K562 (cell line): ENCODE measurements at regions not wholly inside any gene's neighbourhood (a gene's known extent, or its start where the extent isn't known, plus 50 kb on each side); places are given as distances from the start of the nearest gene placed in this dataset.

Experiments
- ATAC-seq: fragments of 200-7000 bp; cut with Tn5 transposase; 3 replicates; pipeline ENCODE4 v1.9.1; 2020; ENCODE audit warnings: moderate library complexity
- BruUV-seq: library from RNA; stranded (reverse); fragments of 400-500 nt; replicated peaks from 2 replicates; lab custom pipeline; 2021; lab: Mats Ljungman, UMichigan
- CTCF ChIA-PET: fragments of 300-600 bp; formaldehyde crosslinking; extraction: SDS; loops from one replicate; lab custom pipeline; 2021; ENCODE audit warnings: low intra/inter-chr PET ratio; lab: Yijun Ruan, JAX
- POLR2A ChIA-PET: fragments of 300-600, 350-650 bp; sonication (Branson Sonifier 250); formaldehyde crosslinking; extraction: SDS; loops from one replicate; lab custom pipeline; 2021; ENCODE audit warnings: antibody characterized with exemption, inconsistent platforms; lab: Yijun Ruan, JAX
- DNase-seq, 4 experiments: peaks; one replicate each; pipeline versions ENCODE4 v3.0.0 to v3.0.0-alpha.2; 2011 to 2018; ENCODE audit warnings: low spot score in 3 of 4, mixed read lengths in 3 of 4; ENCODE audit errors: extremely low read depth in 1 of 4
- FAIRE-seq: peaks from 2 replicates; lab custom pipeline; 2011; peaks lifted over from hg19 to GRCh38; lab: Jason Lieb, UNC
- H2AFZ ChIP-seq: 2 replicates; pipeline ENCODE4 v1.6.0; 2011; ENCODE audit warnings: low read depth, low read length, control low read depth, inconsistent platforms
- H3K27ac ChIP-seq: fragments of 200-600 bp; 3 replicates; pipeline ENCODE4 v1.8.0; 2011; ENCODE audit warnings: low read depth, mild to moderate bottlenecking, control low read depth, inconsistent platforms, low read length, moderate library complexity, mixed read lengths; ENCODE audit errors: extremely low read depth
- H3K27me3 ChIP-seq, 2 experiments: fragments of 300-600 bp in 1 of 2; 2 replicates in 1 of 2; 3 replicates in 1 of 2; pipeline versions ENCODE4 v1.6.0 to v1.8.0; 2011; ENCODE audit warnings: inconsistent platforms in 2 of 2, low read length in 2 of 2, mild to moderate bottlenecking in 1 of 2, mixed read lengths in 1 of 2, moderate library complexity in 1 of 2; ENCODE audit not compliant: control insufficient read depth in 2 of 2, insufficient read depth in 2 of 2
- H3K36me3 ChIP-seq: fragments of 300-600 bp; 3 replicates; pipeline ENCODE4 v1.8.0; 2011; ENCODE audit warnings: mild to moderate bottlenecking, low read length, inconsistent platforms; ENCODE audit not compliant: control insufficient read depth, insufficient read depth
- H3K4me1 ChIP-seq, 2 experiments: fragments of 200-600 bp in 1 of 2; replicated peaks in 1 of 2; 2 replicates in 1 of 2; 3 replicates in 1 of 2; pipeline versions ENCODE4 v1.5.1 to v1.8.0; 2011; ENCODE audit warnings: inconsistent platforms in 2 of 2, low read length in 2 of 2, mild to moderate bottlenecking in 1 of 2, mixed read lengths in 1 of 2, moderate library complexity in 1 of 2; ENCODE audit not compliant: control insufficient read depth in 2 of 2, insufficient read depth in 2 of 2
- H3K4me2 ChIP-seq: 2 replicates; pipeline ENCODE4 v1.6.1; 2011; ENCODE audit warnings: low read length, control low read depth, inconsistent platforms, mixed read lengths; ENCODE audit not compliant: insufficient read depth
- H3K4me3 ChIP-seq: fragments of 200-600 bp; sonication (generic), shearing (Covaris generic); 2 replicates; pipeline ENCODE4 v1.5.1; 2016; ENCODE audit warnings: control low read depth, inconsistent platforms
- H3K79me2 ChIP-seq: fragments of 200-600 bp; 3 replicates; pipeline ENCODE4 v1.8.0; 2011; ENCODE audit warnings: low read length, inconsistent platforms; ENCODE audit not compliant: control insufficient read depth, insufficient read depth
- H3K9ac ChIP-seq, 2 experiments: 2 replicates each; pipeline versions ENCODE4 v1.6.0 to v1.6.1; 2011; ENCODE audit warnings: low read depth in 2 of 2, low read length in 2 of 2, control low read depth in 1 of 2, inconsistent platforms in 1 of 2, mild to moderate bottlenecking in 1 of 2, mixed read lengths in 1 of 2; ENCODE audit not compliant: insufficient read depth in 1 of 2
- H3K9me1 ChIP-seq: one replicate; pipeline ENCODE4 v1.6.0; 2011; ENCODE audit warnings: inconsistent platforms, mild to moderate bottlenecking, low read length, moderate library complexity; ENCODE audit not compliant: control insufficient read depth, insufficient read depth
- H3K9me3 ChIP-seq: replicated peaks from 2 replicates; pipeline ENCODE4 v1.5.1; 2011; ENCODE audit warnings: low read depth, low read length, inconsistent platforms; ENCODE audit not compliant: control insufficient read depth, insufficient read depth
- H4K20me1 ChIP-seq: replicated peaks from 2 replicates; pipeline ENCODE4 v1.6.1; 2011; ENCODE audit warnings: low read length, inconsistent platforms, mixed read lengths; ENCODE audit not compliant: control insufficient read depth, insufficient read depth
- CAMTA2 ChIP-seq: fragments of 250-450 bp; sonication (Bioruptor Pico); conservative IDR thresholded peaks from 2 replicates; pipeline ENCODE4 v1.5.1; 2022
- PHB ChIP-seq: fragments of 250-450 bp; sonication (Bioruptor Pico); IDR thresholded peaks from 2 replicates; pipeline ENCODE4 v1.5.0; 2021
- RBM14 ChIP-seq: fragments of 200-400 bp; formaldehyde crosslinking; IDR thresholded peaks from 2 replicates; pipeline ENCODE4 v1.6.1; 2018; ENCODE audit warnings: low read depth, mild to moderate bottlenecking, low read length, moderate library complexity, borderline replicate concordance; ENCODE audit not compliant: insufficient read depth
- TRIM24 ChIP-seq, 2 experiments: fragments of 450-650 bp; IDR thresholded peaks; 2 replicates each; pipeline ENCODE4 v1.6.1; 2016
- ZC3H4 ChIP-seq: sonication (generic); formaldehyde crosslinking; IDR thresholded peaks from 2 replicates; pipeline ENCODE4 v1.9.0; 2021; ENCODE audit warnings: missing genetic modification reagents, borderline replicate concordance
- ZNF174 ChIP-seq: fragments of 250-450 bp; sonication (Bioruptor Pico); IDR thresholded peaks from 2 replicates; pipeline ENCODE4 v1.4.0; 2020; ENCODE audit warnings: mild to moderate bottlenecking
- WGBS: fragments of 100-300 bp; shearing (Covaris generic); methylation state at CpG from one replicate; pipeline ENCODE4 v1.1.6; 2016; ENCODE audit warnings: low coverage, mixed read lengths; ENCODE audit not compliant: insufficient coverage; ENCODE audit errors: missing lambda C conversion rate; 5-methylcytosine and 5-hydroxymethylcytosine counted together
- in situ Hi-C: fragments of 300-500 bp; cut with MboI; formaldehyde crosslinking; loops from 4 replicates; pipeline ENCODE4 v1.15.0; 2018; ENCODE audit warnings: inconsistent platforms, mixed read lengths
- intact Hi-C: fragments of 100-400 bp; cut with micrococcal nuclease; formaldehyde crosslinking; loops from 2 replicates; pipeline ENCODE4 v1.14.2; 2022
- TF ChIP-seq, protein P1 (sequence below): fragments of 250-450 bp; sonication (Bioruptor Pico); IDR thresholded peaks from 2 replicates; pipeline ENCODE4 v1.5.0; 2020; ENCODE audit warnings: mild to moderate bottlenecking
- TF ChIP-seq, protein P2 (sequence below): fragments of 450-650 bp; IDR thresholded peaks from 2 replicates; pipeline ENCODE4 v1.6.1; 2016; ENCODE audit warnings: borderline replicate concordance
- TF ChIP-seq, protein P3 (sequence below): fragments of 250-450 bp; sonication (Bioruptor Pico); IDR thresholded peaks from 2 replicates; pipeline ENCODE4 v1.5.0; 2021; ENCODE audit warnings: mild to moderate bottlenecking, borderline replicate concordance

DNA sequence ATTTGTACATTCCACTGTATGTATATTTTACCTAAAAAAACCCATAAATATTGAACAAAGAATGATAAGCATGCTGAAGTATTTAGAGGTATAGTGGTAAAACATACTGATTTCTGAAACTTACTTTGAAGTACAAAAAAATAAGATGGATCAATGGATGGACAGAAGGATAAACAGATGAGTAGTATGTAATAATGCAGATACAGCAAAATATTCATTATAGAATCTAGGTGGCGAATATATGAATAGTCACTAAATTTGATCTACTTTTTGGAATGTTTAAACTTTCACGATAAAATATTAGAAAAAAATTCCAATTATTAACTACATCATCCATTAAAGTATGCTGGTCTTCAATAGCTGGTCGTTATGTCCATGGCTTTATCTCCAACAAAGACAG lies 51.9 kb upstream of the GNB4 start (continued):
- TF ChIP-seq, protein P1, sequence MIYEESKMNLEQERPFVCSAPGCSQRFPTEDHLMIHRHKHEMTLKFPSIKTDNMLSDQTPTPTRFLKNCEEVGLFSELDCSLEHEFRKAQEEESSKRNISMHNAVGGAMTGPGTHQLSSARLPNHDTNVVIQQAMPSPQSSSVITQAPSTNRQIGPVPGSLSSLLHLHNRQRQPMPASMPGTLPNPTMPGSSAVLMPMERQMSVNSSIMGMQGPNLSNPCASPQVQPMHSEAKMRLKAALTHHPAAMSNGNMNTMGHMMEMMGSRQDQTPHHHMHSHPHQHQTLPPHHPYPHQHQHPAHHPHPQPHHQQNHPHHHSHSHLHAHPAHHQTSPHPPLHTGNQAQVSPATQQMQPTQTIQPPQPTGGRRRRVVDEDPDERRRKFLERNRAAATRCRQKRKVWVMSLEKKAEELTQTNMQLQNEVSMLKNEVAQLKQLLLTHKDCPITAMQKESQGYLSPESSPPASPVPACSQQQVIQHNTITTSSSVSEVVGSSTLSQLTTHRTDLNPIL = no peak

DNA sequence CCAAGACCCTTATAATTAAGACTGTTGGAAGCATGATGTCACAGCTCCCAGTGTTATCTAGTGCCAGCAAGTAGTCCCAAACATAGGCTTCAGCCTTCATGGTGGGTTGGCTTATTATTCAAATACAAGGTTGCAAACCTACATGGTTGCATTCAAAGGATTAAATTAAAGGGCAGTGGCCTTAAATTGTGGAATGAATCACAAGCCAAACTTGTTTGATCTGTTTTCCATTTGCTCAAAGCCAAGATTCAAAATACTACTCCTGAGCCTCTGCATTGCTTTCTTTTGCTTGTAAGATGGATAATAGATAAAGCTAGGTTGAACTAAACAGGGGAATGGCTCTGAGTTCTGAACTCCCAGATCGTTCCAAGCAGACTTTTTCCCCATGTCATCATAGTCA lies 52.4 kb upstream of the GNB4 start:
- FAIRE-seq (no peak), ATAC-seq (no peak), DNase-seq (no peak)
- H2AFZ ChIP-seq = no peak overlapping the region
- intact Hi-C loops = no loop called here
- H3K36me3 ChIP-seq = no peaks in the 10 kb centered on the region
- TF ChIP-seq TRIM24 (IDR thresholded peaks at IDR 0.05) = no peak
- no peak for TF ChIP-seq ZNF174 (CRISPR knock-in tag)
- no peak for TF ChIP-seq ZC3H4 (CRISPR knock-in tag)
- TF ChIP-seq CAMTA2 (CRISPR knock-in tag) = no peak
- TF ChIP-seq, protein P2, sequence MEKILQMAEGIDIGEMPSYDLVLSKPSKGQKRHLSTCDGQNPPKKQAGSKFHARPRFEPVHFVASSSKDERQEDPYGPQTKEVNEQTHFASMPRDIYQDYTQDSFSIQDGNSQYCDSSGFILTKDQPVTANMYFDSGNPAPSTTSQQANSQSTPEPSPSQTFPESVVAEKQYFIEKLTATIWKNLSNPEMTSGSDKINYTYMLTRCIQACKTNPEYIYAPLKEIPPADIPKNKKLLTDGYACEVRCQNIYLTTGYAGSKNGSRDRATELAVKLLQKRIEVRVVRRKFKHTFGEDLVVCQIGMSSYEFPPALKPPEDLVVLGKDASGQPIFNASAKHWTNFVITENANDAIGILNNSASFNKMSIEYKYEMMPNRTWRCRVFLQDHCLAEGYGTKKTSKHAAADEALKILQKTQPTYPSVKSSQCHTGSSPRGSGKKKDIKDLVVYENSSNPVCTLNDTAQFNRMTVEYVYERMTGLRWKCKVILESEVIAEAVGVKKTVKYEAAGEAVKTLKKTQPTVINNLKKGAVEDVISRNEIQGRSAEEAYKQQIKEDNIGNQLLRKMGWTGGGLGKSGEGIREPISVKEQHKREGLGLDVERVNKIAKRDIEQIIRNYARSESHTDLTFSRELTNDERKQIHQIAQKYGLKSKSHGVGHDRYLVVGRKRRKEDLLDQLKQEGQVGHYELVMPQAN = no peak
- no peak for TF ChIP-seq PHB (CRISPR knock-in tag)
- TF ChIP-seq, protein P3, sequence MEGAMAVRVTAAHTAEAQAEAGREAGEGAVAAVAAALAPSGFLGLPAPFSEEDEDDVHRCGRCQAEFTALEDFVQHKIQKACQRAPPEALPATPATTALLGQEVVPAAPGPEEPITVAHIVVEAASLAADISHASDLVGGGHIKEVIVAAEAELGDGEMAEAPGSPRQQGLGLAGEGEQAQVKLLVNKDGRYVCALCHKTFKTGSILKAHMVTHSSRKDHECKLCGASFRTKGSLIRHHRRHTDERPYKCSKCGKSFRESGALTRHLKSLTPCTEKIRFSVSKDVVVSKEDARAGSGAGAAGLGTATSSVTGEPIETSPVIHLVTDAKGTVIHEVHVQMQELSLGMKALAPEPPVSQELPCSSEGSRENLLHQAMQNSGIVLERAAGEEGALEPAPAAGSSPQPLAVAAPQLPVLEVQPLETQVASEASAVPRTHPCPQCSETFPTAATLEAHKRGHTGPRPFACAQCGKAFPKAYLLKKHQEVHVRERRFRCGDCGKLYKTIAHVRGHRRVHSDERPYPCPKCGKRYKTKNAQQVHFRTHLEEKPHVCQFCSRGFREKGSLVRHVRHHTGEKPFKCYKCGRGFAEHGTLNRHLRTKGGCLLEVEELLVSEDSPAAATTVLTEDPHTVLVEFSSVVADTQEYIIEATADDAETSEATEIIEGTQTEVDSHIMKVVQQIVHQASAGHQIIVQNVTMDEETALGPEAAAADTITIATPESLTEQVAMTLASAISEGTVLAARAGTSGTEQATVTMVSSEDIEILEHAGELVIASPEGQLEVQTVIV (CRISPR knock-in tag) = no peak
- no peak for TF ChIP-seq RBM14
- H3K4me3 ChIP-seq = no peak overlapping the region
- no peak overlapping the region for H3K27ac ChIP-seq
- POLR2A ChIA-PET = interaction anchor here (1.1 kb wide), 1 partner anchor 14 kb away, joined by 3 read pairs; no protein-coding TSS in a partner anchor
- no peak overlapping the region for H3K4me2 ChIP-seq
- no peaks in the 10 kb centered on the region for H3K9me3 ChIP-seq
- BruUV-seq = no TSS peak
- CTCF ChIA-PET = no interaction called here
- peaks cover 0 to 2% of the 10 kb centered on the region in 2 experiments; a peak in 2 of 5 replicates for H3K27me3 ChIP-seq
- H3K9ac ChIP-seq = no peak overlapping the region
- no peaks in the 10 kb centered on the region for H4K20me1 ChIP-seq
- no peaks in the 10 kb centered on the region for H3K79me2 ChIP-seq
- no peaks in the 10 kb centered on the region for H3K9me1 ChIP-seq
- in situ Hi-C loops = no loop called here
- no peaks in the 10 kb centered on the region for H3K4me1 ChIP-seq
- WGBS = 0% methylated on average over 1 of the region's 1 CpG
